Panc1 (cell line): ENCODE measurements at regions not wholly inside any gene's neighbourhood (a gene's known extent, or its start where the extent isn't known, plus 50 kb on each side); places are given as distances from the start of the nearest gene placed in this dataset.

Experiments
- ATAC-seq: fragments of 200-7000 bp; cut with Tn5 transposase; 2 replicates; pipeline ENCODE4 v1.9.1; 2020; ENCODE audit warnings: mild to moderate bottlenecking, moderate library complexity
- BruUV-seq: library from RNA; stranded (reverse); fragments of 400-500 nt; replicated peaks from 2 replicates; lab custom pipeline; 2021; lab: Mats Ljungman, UMichigan
- CTCF ChIA-PET: fragments of 300-600 bp; sonication (Branson Sonifier 250); formaldehyde crosslinking; loops from one replicate; lab custom pipeline; 2022; ENCODE audit warnings: antibody characterized with exemption; lab: Charles Lee
- POLR2A ChIA-PET: fragments of 300-600 bp; sonication (Branson Sonifier 250); formaldehyde crosslinking; loops from one replicate; lab custom pipeline; 2022; ENCODE audit warnings: antibody characterized with exemption; lab: Charles Lee
- DNase-seq: peaks from one replicate; pipeline ENCODE4 v3.0.0-alpha.2; 2010; ENCODE audit warnings: low read depth, low spot score
- H3K27ac ChIP-seq: 2 replicates; pipeline ENCODE4 v1.5.1; 2011; ENCODE audit warnings: mild to moderate bottlenecking, low read length, inconsistent platforms
- H3K27me3 ChIP-seq: fragments of 200-500 bp; sonication (Bioruptor generic); 2 replicates; pipeline ENCODE4 v1.6.0; 2014; ENCODE audit warnings: low read length, inconsistent platforms; ENCODE audit not compliant: control insufficient read depth, insufficient read depth
- H3K36me3 ChIP-seq: fragments of 200-500 bp; sonication (Bioruptor generic); 2 replicates; pipeline ENCODE4 v1.5.1; 2014; ENCODE audit warnings: inconsistent platforms, mild to moderate bottlenecking, low read length, moderate library complexity; ENCODE audit not compliant: control insufficient read depth, insufficient read depth
- H3K4me1 ChIP-seq: 2 replicates; pipeline ENCODE4 v1.5.1; 2011; ENCODE audit warnings: inconsistent platforms, mild to moderate bottlenecking, low read length, moderate library complexity; ENCODE audit not compliant: control insufficient read depth, insufficient read depth
- H3K4me3 ChIP-seq, 2 experiments: 2 replicates each; pipeline ENCODE4 v1.5.1; 2011 to 2012; ENCODE audit warnings: low read depth in 2 of 2, low read length in 2 of 2, mild to moderate bottlenecking in 2 of 2, inconsistent platforms in 1 of 2, moderate library complexity in 1 of 2
- H3K9me3 ChIP-seq: fragments of 200-500 bp; sonication (Bioruptor generic); 2 replicates; pipeline ENCODE4 v1.5.1; 2014; ENCODE audit warnings: low read depth, mild to moderate bottlenecking, inconsistent platforms, low read length, moderate library complexity; ENCODE audit not compliant: control insufficient read depth, insufficient read depth
- CTCF ChIP-seq: fragments of 450-650 bp; IDR thresholded peaks from 2 replicates; pipeline ENCODE4 v1.5.1; 2017; ENCODE audit warnings: mild to moderate bottlenecking
- POLR2AphosphoS5 ChIP-seq: IDR thresholded peaks from 2 replicates; pipeline ENCODE4 v1.6.1; 2012; ENCODE audit warnings: mild to moderate bottlenecking, low read depth, low read length, moderate library complexity
- REST ChIP-seq, 2 experiments: IDR thresholded peaks; 2 replicates each; pipeline ENCODE4 v1.6.1; 2011 to 2012; ENCODE audit warnings: low read depth in 2 of 2, control low read depth in 1 of 2, low read length in 1 of 2, mild to moderate bottlenecking in 1 of 2, moderate library complexity in 1 of 2; ENCODE audit not compliant: insufficient read depth in 1 of 2
- SIN3A ChIP-seq: IDR thresholded peaks from 2 replicates; pipeline ENCODE4 v1.6.1; 2012; ENCODE audit warnings: low read depth, mild to moderate bottlenecking, low read length, moderate library complexity, borderline replicate concordance; ENCODE audit not compliant: insufficient read depth
- TCF7L2 ChIP-seq: IDR thresholded peaks from 2 replicates; pipeline ENCODE4 v1.6.1; 2011; ENCODE audit warnings: mild to moderate bottlenecking, low read depth, low read length, inconsistent platforms
- in situ Hi-C: cut with HindIII; loops from 2 replicates; pipeline ENCODE4 v1.10.0; 2016; ENCODE audit warnings: low sequenced_read_pairs, low pct_unique_long_range_greater_than_20kb
- intact Hi-C: fragments of 100-400 bp; cut with micrococcal nuclease; formaldehyde crosslinking; loops from one replicate; pipeline ENCODE4 v1.10.0; 2022; ENCODE audit not compliant: unreplicated experiment

GRCh38 chr10:3425261-3425660, 252.7 kb upstream of the PITRM1 start:
- Histone ChIP-seq H3K4me1 (no peaks in the 10 kb centered on the region), H3K9me3 (no peaks in the 10 kb centered on the region), H3K4me3 (no peak overlapping the region), H3K36me3 (no peaks in the 10 kb centered on the region), H3K27me3 (no peaks in the 10 kb centered on the region), H3K27ac (no peak overlapping the region)
- intact Hi-C loops = no loop called here
- no TSS peak for BruUV-seq
- in situ Hi-C loops = no loop called here
- POLR2A ChIA-PET = no interaction called here
- CTCF ChIA-PET = no interaction called here
- DNase-seq = no peak
- TF ChIP-seq POLR2AphosphoS5 (no peak), REST (IDR thresholded peaks at IDR 0.05; ENCODE audit: insufficient read depth in 1 of 2, low read depth in 2 of 2, low read length in 1 of 2) (no peak), TCF7L2 (no peak), SIN3A (no peak), CTCF (no peak)
- no peak for ATAC-seq

- BruUV-seq = no TSS peak
- in situ Hi-C loops = no loop called here
- no peak overlapping the region for H3K27ac ChIP-seq
These were observed 251.7 kb upstream of the PITRM1 start for GRCh38 chr10:3424111-3424851.

More at GRCh38 chr10:3424111-3424851, 251.7 kb upstream of the PITRM1 start:
- Histone ChIP-seq H3K9me3 (no peaks in the 10 kb centered on the region), H3K36me3 (no peaks in the 10 kb centered on the region), H3K4me3 (no peak overlapping the region), H3K4me1 (no peaks in the 10 kb centered on the region), H3K27me3 (no peaks in the 10 kb centered on the region)
- POLR2A ChIA-PET = no interaction called here
- no peak for DNase-seq
- no peak for TF ChIP-seq SIN3A
- TF ChIP-seq REST (IDR thresholded peaks at IDR 0.05; ENCODE audit: insufficient read depth in 1 of 2, low read depth in 2 of 2, low read length in 1 of 2) = no peak
- TF ChIP-seq TCF7L2 = no peak
- intact Hi-C loops = no loop called here
- ATAC-seq = no peak
- CTCF ChIA-PET = no interaction called here
